ENCODE measurements at regions not wholly inside any gene's neighbourhood (a gene's known extent, or its start where the extent isn't known, plus 50 kb on each side); places are given as distances from the start of the nearest gene placed in this dataset.

DNA sequence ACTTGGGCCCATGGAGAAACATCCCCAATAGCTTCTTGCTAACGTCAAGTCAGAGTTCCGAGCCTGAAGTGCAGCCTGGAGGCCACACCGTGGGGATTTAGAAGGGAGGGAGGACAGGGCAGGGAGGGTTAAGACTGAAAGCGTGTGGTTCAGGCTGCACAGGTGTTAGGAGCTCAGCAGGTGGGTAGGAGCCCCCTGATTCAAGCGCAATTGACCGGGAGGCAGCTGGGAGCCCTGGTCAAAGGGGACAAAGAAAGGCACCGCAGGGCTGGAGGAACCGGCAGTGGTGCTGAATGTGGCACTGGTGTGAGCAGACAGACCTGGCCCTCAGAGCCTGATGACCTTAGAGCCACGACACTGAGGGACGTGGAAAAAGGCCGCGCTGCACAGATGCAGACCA lies 149.6 kb downstream of the TMEM18 start:
- TF ChIP-seq, protein P1, sequence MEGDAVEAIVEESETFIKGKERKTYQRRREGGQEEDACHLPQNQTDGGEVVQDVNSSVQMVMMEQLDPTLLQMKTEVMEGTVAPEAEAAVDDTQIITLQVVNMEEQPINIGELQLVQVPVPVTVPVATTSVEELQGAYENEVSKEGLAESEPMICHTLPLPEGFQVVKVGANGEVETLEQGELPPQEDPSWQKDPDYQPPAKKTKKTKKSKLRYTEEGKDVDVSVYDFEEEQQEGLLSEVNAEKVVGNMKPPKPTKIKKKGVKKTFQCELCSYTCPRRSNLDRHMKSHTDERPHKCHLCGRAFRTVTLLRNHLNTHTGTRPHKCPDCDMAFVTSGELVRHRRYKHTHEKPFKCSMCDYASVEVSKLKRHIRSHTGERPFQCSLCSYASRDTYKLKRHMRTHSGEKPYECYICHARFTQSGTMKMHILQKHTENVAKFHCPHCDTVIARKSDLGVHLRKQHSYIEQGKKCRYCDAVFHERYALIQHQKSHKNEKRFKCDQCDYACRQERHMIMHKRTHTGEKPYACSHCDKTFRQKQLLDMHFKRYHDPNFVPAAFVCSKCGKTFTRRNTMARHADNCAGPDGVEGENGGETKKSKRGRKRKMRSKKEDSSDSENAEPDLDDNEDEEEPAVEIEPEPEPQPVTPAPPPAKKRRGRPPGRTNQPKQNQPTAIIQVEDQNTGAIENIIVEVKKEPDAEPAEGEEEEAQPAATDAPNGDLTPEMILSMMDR (IDR thresholded peaks at IDR 0.05; ENCODE audit: unreplicated experiment in 3 of 3), result no peak
- Mint-ChIP-seq H3K9me3 (peaks cover 16% of the 10 kb centered on the region), H3K27me3 (ENCODE audit: low read depth) (no peaks in the 10 kb centered on the region), H3K36me3 (ENCODE audit: low read depth) (no peaks in the 10 kb centered on the region), H3K27ac (no peak overlapping the region), H3K4me3 (no peak overlapping the region), H3K4me1 (no peaks in the 10 kb centered on the region)

DNA sequence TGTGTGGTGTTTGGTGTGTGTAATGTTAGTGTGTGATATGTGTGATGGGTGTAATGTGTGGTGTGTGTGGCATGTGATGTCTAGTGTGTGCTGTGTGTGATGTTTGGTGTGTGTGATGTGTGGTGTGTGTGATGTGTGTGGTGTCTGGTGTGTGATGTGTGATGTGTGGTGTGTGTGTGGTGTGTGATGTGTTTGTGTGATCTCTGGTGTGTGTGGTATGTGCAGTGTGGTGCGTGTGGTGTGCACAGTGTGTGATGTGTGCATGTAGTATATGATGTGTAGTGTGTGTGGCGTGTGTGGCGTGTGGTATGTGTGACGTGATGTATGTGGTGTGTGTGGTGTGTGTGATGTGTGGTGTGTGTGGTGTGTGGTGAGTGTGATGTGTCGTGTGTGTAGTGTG lies 150.3 kb downstream of the TMEM18 start:
- Mint-ChIP-seq H3K27me3 (ENCODE audit: low read depth) (no peaks in the 10 kb centered on the region), H3K27ac (no peak overlapping the region), H3K36me3 (ENCODE audit: low read depth) (no peaks in the 10 kb centered on the region), H3K4me1 (no peaks in the 10 kb centered on the region), H3K9me3 (peaks cover 14% of the 10 kb centered on the region), H3K4me3 (no peak overlapping the region)
- TF ChIP-seq, protein P1 (IDR thresholded peaks at IDR 0.05; ENCODE audit: unreplicated experiment in 3 of 3), result no peak

DNA sequence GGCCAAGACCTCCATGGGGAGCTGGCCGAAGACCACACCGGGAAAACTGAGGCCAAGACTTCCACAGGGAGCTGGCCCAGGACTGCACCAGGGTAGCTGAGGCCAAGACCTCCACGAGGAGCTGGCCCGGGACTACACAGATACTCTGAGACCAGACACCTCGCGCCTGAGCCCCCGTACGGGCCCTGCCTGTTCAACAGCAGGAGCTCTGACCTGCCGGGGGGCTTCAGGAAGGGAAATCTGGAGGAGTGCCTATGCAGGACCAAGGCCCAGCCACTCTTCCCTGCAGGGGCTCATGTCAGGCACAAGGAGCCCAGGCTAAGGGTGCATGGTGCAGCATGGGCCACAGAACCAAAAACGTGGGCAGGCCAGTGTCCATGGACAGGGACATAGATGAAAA lies 151.6 kb downstream of the TMEM18 start:
- Mint-ChIP-seq H3K27me3 (ENCODE audit: low read depth) (no peaks in the 10 kb centered on the region), H3K4me1 (no peaks in the 10 kb centered on the region), H3K9me3 (peaks cover 4% of the 10 kb centered on the region), H3K4me3 (no peak overlapping the region), H3K36me3 (ENCODE audit: low read depth) (no peaks in the 10 kb centered on the region), H3K27ac (no peak overlapping the region)
- TF ChIP-seq, protein P1 (IDR thresholded peaks at IDR 0.05; ENCODE audit: unreplicated experiment in 3 of 3), result no peak

DNA sequence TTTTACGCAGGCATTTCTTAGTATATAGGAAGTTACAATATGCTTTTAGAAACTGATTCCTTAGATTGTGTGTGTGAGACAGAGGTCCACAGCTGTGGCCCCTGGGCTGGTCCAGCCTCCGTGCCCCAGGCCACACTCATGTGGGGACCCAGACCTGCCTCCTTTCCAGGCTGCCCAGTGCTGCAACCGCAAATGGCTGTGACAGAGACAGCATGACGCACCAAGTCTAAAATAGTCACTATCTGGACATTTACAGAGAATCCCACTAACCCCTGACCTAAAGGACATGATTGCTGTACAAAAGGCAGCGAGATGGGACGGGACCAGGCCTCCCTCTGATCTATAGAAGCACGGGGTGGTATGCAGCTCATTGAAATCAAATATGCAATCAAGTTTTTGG lies 152.2 kb downstream of the TMEM18 start:
- Mint-ChIP-seq H3K36me3 (ENCODE audit: low read depth) (no peaks in the 10 kb centered on the region), H3K27me3 (ENCODE audit: low read depth) (no peaks in the 10 kb centered on the region), H3K4me1 (no peaks in the 10 kb centered on the region), H3K9me3 (peaks cover 4% of the 10 kb centered on the region), H3K27ac (no peak overlapping the region), H3K4me3 (no peak overlapping the region)
- TF ChIP-seq, protein P1 (IDR thresholded peaks at IDR 0.05; ENCODE audit: unreplicated experiment in 3 of 3), result no peak

DNA sequence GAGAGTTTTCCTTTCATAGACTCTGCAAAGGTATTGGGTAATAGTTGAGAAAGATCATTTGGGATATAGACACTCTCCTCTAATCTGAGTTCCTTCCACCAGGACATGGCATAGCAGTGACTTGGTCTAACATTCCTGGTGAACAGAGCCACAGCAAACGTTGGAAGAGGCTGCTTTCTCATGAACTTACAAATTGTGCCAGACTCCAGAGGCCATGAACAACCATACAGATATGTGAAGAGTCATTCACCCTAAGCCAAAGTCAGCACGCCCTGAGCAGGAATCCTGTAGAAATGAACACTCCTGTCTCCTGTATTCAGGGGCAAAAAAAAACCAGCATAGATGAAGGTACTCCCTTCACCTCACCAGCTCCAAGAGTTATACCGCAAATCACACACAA lies 152.8 kb downstream of the TMEM18 start:
- Mint-ChIP-seq H3K4me3 (no peak overlapping the region), H3K4me1 (no peaks in the 10 kb centered on the region), H3K9me3 (no peaks in the 10 kb centered on the region)

DNA sequence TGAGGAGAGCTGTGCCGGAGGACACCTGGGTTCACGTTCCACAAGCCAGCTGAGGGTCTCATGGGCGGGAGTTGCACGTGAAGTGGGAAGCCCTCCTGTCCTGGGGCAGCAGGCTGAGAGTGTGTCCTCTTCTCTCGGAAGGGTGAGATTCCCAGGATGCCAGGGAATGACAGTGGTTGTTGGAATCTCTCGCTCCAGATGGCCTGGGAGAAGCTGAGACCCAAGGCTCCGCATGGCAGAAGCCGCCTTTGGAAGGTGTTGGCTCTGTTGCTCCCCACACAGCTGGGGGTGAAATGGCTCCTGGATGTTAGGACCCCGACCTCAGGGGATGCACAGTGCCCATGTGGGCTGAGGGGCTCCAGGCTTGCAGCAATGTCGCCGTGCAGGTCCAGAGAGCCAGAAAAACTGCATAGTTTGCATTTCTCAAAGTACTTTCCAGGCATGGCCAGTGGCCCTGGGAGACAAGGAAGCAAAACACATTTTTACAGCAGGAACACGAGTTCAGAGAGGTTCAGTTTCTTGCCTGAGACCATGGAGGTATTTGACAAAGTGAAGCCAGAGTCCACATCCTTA lies 153.4 kb downstream of the TMEM18 start:
- TF ChIP-seq, protein P1 (IDR thresholded peaks at IDR 0.05; ENCODE audit: unreplicated experiment in 3 of 3), result no peak
- Mint-ChIP-seq H3K9me3 (no peaks in the 10 kb centered on the region), H3K4me3 (no peak overlapping the region), H3K27me3 (ENCODE audit: low read depth) (no peaks in the 10 kb centered on the region), H3K27ac (no peak overlapping the region), H3K4me1 (no peaks in the 10 kb centered on the region), H3K36me3 (ENCODE audit: low read depth) (no peaks in the 10 kb centered on the region)

More for the DNA sequence above, 152.8 kb downstream of the TMEM18 start:
- Mint-ChIP-seq H3K36me3 (ENCODE audit: low read depth) (no peaks in the 10 kb centered on the region), H3K27ac (no peak overlapping the region), H3K27me3 (ENCODE audit: low read depth) (no peaks in the 10 kb centered on the region)
- TF ChIP-seq, protein P1 (IDR thresholded peaks at IDR 0.05; ENCODE audit: unreplicated experiment in 3 of 3), result no peak
